ENCODE measurements at regions not wholly inside any gene's neighbourhood (a gene's known extent, or its start where the extent isn't known, plus 50 kb on each side); places are given as distances from the start of the nearest gene placed in this dataset.

DNA sequence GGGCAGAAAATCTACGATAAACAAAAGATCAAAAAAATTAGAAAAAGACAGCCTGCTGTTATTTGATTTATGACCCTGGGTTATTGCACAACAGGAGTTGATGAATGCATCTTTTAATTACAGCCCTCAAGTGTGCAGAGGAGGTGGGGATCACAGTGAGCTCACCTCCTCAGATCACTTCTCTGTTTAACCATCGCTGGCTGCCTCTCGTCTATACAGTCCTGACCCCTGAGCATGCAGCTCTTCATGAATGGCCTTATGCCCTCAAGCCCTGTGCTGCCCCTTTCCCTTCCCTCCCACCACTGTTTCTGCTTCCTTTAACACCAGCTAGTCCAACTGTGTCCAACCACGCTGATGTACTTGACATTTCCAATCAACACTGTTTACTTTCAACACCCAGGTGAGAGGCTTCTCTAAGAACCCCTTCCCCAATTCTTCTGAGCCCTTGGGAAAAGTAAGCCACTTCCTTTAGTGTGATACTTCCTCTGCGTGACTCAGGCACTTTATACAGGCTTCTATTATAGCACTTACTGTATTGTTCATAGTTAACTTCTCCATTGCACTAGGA, 60.6 kb upstream of the RIPOR2 start:
- TF ChIP-seq, protein P1, sequence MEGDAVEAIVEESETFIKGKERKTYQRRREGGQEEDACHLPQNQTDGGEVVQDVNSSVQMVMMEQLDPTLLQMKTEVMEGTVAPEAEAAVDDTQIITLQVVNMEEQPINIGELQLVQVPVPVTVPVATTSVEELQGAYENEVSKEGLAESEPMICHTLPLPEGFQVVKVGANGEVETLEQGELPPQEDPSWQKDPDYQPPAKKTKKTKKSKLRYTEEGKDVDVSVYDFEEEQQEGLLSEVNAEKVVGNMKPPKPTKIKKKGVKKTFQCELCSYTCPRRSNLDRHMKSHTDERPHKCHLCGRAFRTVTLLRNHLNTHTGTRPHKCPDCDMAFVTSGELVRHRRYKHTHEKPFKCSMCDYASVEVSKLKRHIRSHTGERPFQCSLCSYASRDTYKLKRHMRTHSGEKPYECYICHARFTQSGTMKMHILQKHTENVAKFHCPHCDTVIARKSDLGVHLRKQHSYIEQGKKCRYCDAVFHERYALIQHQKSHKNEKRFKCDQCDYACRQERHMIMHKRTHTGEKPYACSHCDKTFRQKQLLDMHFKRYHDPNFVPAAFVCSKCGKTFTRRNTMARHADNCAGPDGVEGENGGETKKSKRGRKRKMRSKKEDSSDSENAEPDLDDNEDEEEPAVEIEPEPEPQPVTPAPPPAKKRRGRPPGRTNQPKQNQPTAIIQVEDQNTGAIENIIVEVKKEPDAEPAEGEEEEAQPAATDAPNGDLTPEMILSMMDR (conservative IDR thresholded peaks at IDR 0.05; ENCODE audit: low read length), result no peak
- no peak for TF ChIP-seq EZH2phosphoT487 (IDR thresholded peaks at IDR 0.05; ENCODE audit: borderline replicate concordance)

Measured in Loucy (cell line).